Mesenchymal stem cell (in vitro differentiated cells and primary cell): ENCODE measurements at regions not wholly inside any gene's neighbourhood (a gene's known extent, or its start where the extent isn't known, plus 50 kb on each side); places are given as distances from the start of the nearest gene placed in this dataset.

Experiments
- DNase-seq: peaks from one replicate; pipeline ENCODE4 v3.0.0-alpha.2; 2013
- H2AFZ ChIP-seq: one replicate; pipeline ENCODE4 v1.6.1; 2013; ENCODE audit warnings: low read depth, mild to moderate bottlenecking, control low read depth, inconsistent platforms, low read length, moderate library complexity
- H2AK5ac ChIP-seq: 2 replicates; pipeline ENCODE4 v1.6.1; 2013; ENCODE audit warnings: low read length, moderate library complexity, mild to moderate bottlenecking, inconsistent platforms; ENCODE audit not compliant: severe bottlenecking
- H2BK120ac ChIP-seq: one replicate; pipeline ENCODE4 v1.6.1; 2013; ENCODE audit warnings: low read depth, mild to moderate bottlenecking, inconsistent platforms, low read length, moderate library complexity
- H2BK12ac ChIP-seq, 2 experiments: one replicate each; pipeline ENCODE4 v1.6.1; 2013; ENCODE audit warnings: inconsistent platforms in 2 of 2, low read length in 2 of 2, mild to moderate bottlenecking in 2 of 2, moderate library complexity in 2 of 2, control low read depth in 1 of 2
- H2BK15ac ChIP-seq: one replicate; pipeline ENCODE4 v1.6.1; 2013; ENCODE audit warnings: mild to moderate bottlenecking, low read depth, inconsistent platforms; ENCODE audit not compliant: poor library complexity, severe bottlenecking
- H2BK5ac ChIP-seq: 2 replicates; pipeline ENCODE4 v1.6.1; 2013; ENCODE audit warnings: low read depth, mild to moderate bottlenecking, low read length, control low read depth, inconsistent platforms; ENCODE audit not compliant: poor library complexity, severe bottlenecking
- H3K14ac ChIP-seq, 2 experiments: one replicate each; pipeline ENCODE4 v1.6.1; 2013; ENCODE audit warnings: inconsistent platforms in 2 of 2, low read length in 2 of 2, control low read depth in 1 of 2, mild to moderate bottlenecking in 1 of 2, moderate library complexity in 1 of 2
- H3K18ac ChIP-seq, 2 experiments: one replicate each; pipeline ENCODE4 v1.6.1; 2013; ENCODE audit warnings: inconsistent platforms in 2 of 2, low read length in 2 of 2, control low read depth in 1 of 2, low read depth in 1 of 2, mild to moderate bottlenecking in 1 of 2
- H3K23ac ChIP-seq, 2 experiments: one replicate each; pipeline ENCODE4 v1.6.1; 2013; ENCODE audit warnings: inconsistent platforms in 2 of 2, low read length in 2 of 2, mild to moderate bottlenecking in 2 of 2, moderate library complexity in 2 of 2, control low read depth in 1 of 2
- H3K27ac ChIP-seq: 2 replicates; pipeline ENCODE4 v1.5.1; 2013; ENCODE audit warnings: mild to moderate bottlenecking, moderate library complexity, low read length, control low read depth, inconsistent platforms; ENCODE audit not compliant: poor library complexity, severe bottlenecking
- H3K27me3 ChIP-seq, 2 experiments: 2 replicates each; pipeline versions ENCODE4 v1.6.1 to v1.7.0; 2013; ENCODE audit warnings: low read length in 2 of 2, mild to moderate bottlenecking in 2 of 2, moderate library complexity in 2 of 2, control low read depth in 1 of 2, inconsistent platforms in 1 of 2; ENCODE audit not compliant: control insufficient read depth in 1 of 2, insufficient read depth in 1 of 2
- H3K36me3 ChIP-seq, 2 experiments: 2 replicates each; pipeline versions ENCODE4 v1.6.1 to v1.7.0; 2013; ENCODE audit warnings: low read length in 2 of 2, control low read depth in 1 of 2, inconsistent platforms in 1 of 2, low read depth in 1 of 2, mild to moderate bottlenecking in 1 of 2; ENCODE audit not compliant: insufficient read depth in 2 of 2, control insufficient read depth in 1 of 2
- H3K4ac ChIP-seq, 2 experiments: one replicate each; pipeline ENCODE4 v1.6.1; 2013; ENCODE audit warnings: inconsistent platforms in 2 of 2, low read length in 2 of 2, mild to moderate bottlenecking in 2 of 2, moderate library complexity in 2 of 2, control low read depth in 1 of 2, low read depth in 1 of 2
- H3K4me1 ChIP-seq: 2 replicates; pipeline ENCODE4 v1.6.1; 2013; ENCODE audit warnings: low read depth, low read length, control low read depth; ENCODE audit not compliant: control insufficient read depth, insufficient read depth
- H3K4me2 ChIP-seq: 2 replicates; pipeline ENCODE4 v1.6.1; 2013; ENCODE audit warnings: low read length, mild to moderate bottlenecking, inconsistent platforms; ENCODE audit not compliant: poor library complexity, severe bottlenecking
- H3K4me3 ChIP-seq, 2 experiments: 2 replicates each; pipeline versions ENCODE4 v1.5.1 to v1.7.0; 2013; ENCODE audit warnings: low read length in 2 of 2, mild to moderate bottlenecking in 2 of 2, control low read depth in 1 of 2, low read depth in 1 of 2; ENCODE audit not compliant: insufficient read depth in 1 of 2
- H3K79me1 ChIP-seq: replicated peaks from 2 replicates; pipeline ENCODE4 v1.6.1; 2013; ENCODE audit warnings: mild to moderate bottlenecking, control low read depth, low read length, inconsistent platforms; ENCODE audit not compliant: poor library complexity, severe bottlenecking
- H3K9ac ChIP-seq: 2 replicates; pipeline ENCODE4 v1.7.0; 2013; ENCODE audit warnings: mild to moderate bottlenecking, low read length, moderate library complexity
- H3K9me3 ChIP-seq: 2 replicates; pipeline ENCODE4 v1.7.0; 2013; ENCODE audit warnings: mild to moderate bottlenecking, low read length; ENCODE audit not compliant: control insufficient read depth
- H4K8ac ChIP-seq: one replicate; pipeline ENCODE4 v1.6.1; 2013; ENCODE audit warnings: inconsistent platforms, mild to moderate bottlenecking, low read length, moderate library complexity
- H4K91ac ChIP-seq: one replicate; pipeline ENCODE4 v1.6.1; 2013; ENCODE audit warnings: mild to moderate bottlenecking, low read length, inconsistent platforms
- WGBS: methylation state at CpG from one replicate; pipeline ENCODE4 v1.1.7; 2013; ENCODE audit warnings: mixed read lengths; 5-methylcytosine and 5-hydroxymethylcytosine counted together

DNA sequence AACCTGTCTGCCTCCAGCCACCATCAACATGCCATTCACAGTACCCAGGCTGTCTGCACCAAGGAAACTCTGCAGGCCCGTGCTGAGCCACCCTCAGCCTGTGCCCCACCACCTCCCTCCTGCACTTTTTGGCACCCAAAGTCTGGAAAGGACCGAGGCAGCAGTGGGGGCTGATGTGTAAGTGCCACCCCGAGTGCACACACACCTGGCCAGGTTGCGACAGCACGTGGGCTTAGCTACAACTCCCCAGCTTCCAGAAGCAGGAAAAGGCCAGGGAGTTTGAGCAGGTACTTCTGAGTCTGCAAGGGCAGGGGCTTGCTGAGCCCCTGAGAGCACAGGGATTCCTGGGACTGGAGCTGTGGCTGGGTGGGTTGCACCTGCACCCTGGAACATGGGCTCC, 303.3 kb upstream of the OPRM1 start:
- 88% methylated on average over 5 of the region's 5 CpGs for WGBS
- Histone ChIP-seq H3K27ac (no peak overlapping the region), H2AK5ac (no peak overlapping the region), H3K4me3 (no peak overlapping the region), H2BK120ac (no peak overlapping the region), H2BK12ac (no peak overlapping the region), H3K36me3 (no peaks in the 10 kb centered on the region), H3K9me3 (peaks cover 6% of the 10 kb centered on the region), H3K27me3 (no peaks in the 10 kb centered on the region), H4K8ac (no peak overlapping the region), H3K4me2 (no peak overlapping the region), H3K4me1 (no peaks in the 10 kb centered on the region), H2BK5ac (no peak overlapping the region), H2AFZ (no peak overlapping the region), H3K79me1 (no peaks in the 10 kb centered on the region), H3K18ac (no peak overlapping the region), H2BK15ac (no peak overlapping the region), H4K91ac (no peak overlapping the region), H3K4ac (no peak overlapping the region), H3K14ac (no peak overlapping the region), H3K23ac (no peak overlapping the region), H3K9ac (no peak overlapping the region)
- DNase-seq = no peak

DNA sequence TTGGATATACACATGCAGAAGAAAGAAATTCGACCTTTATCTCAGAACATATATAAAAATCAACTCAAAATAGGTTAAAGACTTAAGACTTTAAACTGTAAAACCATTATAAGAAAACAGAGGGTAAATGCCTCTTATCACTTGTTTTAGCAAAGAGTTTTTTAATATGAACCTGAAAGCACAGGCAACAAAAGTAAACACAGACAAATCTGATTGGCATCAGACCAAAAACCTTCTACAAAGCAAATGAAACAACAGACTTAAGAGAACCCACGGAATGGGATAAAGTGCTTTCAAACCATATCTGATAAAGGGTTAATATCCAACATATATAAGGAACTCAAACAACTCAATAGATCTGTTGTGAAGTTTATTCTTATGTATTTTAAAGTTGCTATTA, 309.9 kb upstream of the OPRM1 start:
- Histone ChIP-seq H2BK120ac (no peak overlapping the region), H2BK15ac (no peak overlapping the region), H2BK12ac (no peak overlapping the region), H4K91ac (no peak overlapping the region), H3K9ac (no peak overlapping the region), H2AFZ (no peak overlapping the region), H3K4ac (no peak overlapping the region), H4K8ac (no peak overlapping the region), H3K14ac (no peak overlapping the region), H3K79me1 (no peaks in the 10 kb centered on the region), H3K23ac (no peak overlapping the region), H3K18ac (no peak overlapping the region), H3K4me3 (no peak overlapping the region), H3K4me2 (no peak overlapping the region), H3K9me3 (no peaks in the 10 kb centered on the region), H3K36me3 (no peaks in the 10 kb centered on the region), H3K27ac (no peak overlapping the region), H3K27me3 (no peaks in the 10 kb centered on the region), H2AK5ac (no peak overlapping the region), H3K4me1 (no peaks in the 10 kb centered on the region), H2BK5ac (no peak overlapping the region)
- no CpG with 5 or more reads among the region's 2 CpGs for WGBS
- peak; percentile 11 for DNase-seq

DNA sequence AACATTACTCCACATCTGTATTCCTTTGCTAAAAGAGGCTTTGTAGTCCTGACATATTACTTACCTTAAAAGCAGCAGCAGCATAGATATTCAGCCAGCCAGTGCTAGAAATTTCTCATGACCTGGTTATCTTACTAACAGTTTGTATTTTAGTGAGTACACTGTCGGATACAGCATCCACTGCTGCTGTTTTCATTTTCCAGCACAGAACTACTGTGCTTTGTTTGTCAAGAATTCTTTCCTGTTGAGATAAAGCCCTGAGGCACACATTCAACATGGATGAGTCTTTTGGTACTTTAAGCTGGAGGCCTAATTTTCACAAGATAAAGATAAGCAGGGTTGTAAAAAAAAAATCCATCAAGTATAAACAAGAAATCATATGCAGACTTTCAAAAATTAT, 311.2 kb upstream of the OPRM1 start:
- Histone ChIP-seq H2BK120ac (no peak overlapping the region), H3K18ac (no peak overlapping the region), H3K4me3 (no peak overlapping the region), H3K27me3 (no peaks in the 10 kb centered on the region), H3K23ac (no peak overlapping the region), H3K79me1 (no peaks in the 10 kb centered on the region), H2BK12ac (no peak overlapping the region), H2AFZ (no peak overlapping the region), H4K91ac (no peak overlapping the region), H3K27ac (no peak overlapping the region), H4K8ac (no peak overlapping the region), H3K9me3 (no peaks in the 10 kb centered on the region), H3K4me2 (no peak overlapping the region), H3K4me1 (no peaks in the 10 kb centered on the region), H2BK15ac (no peak overlapping the region), H3K4ac (no peak overlapping the region), H2AK5ac (no peak overlapping the region), H3K14ac (no peak overlapping the region), H2BK5ac (no peak overlapping the region), H3K9ac (no peak overlapping the region), H3K36me3 (no peaks in the 10 kb centered on the region)
- peak; percentile 59 for DNase-seq
- 0% methylated on average over 1 of the region's 1 CpG for WGBS

DNA sequence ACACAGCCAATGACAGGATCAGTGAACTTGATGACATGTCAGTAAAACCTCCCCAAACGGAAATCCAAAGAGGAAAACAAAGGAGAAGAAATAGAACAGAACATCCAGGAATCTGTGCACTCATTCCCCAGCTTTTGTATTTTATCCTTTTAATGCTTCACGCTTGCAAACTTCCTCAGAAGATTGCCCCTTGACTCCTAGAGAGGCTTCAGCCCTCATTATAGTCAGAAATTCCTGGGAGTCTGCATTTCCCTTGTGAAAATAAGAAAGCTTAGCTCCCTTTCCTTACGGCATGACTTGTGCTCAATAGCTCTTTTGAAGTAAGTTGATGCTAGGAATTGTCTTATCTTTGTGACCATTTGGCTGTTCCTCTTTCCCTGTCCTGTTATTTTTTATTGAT, 313.6 kb upstream of the OPRM1 start:
- H2BK15ac ChIP-seq = no peak overlapping the region
- H3K36me3 ChIP-seq = no peaks in the 10 kb centered on the region
- no peak overlapping the region for H3K23ac ChIP-seq
- no peak overlapping the region for H3K27ac ChIP-seq
- no peak overlapping the region for H3K4me3 ChIP-seq
- no peak overlapping the region for H2BK12ac ChIP-seq
- no peak overlapping the region for H4K91ac ChIP-seq
- H2AK5ac ChIP-seq = no peak overlapping the region
- no peak overlapping the region for H3K14ac ChIP-seq
- no peak overlapping the region for H2BK5ac ChIP-seq
- DNase-seq = no peak
- no peak overlapping the region for H3K4ac ChIP-seq
- H3K4me1 ChIP-seq = no peaks in the 10 kb centered on the region
- no peak overlapping the region for H3K18ac ChIP-seq
- H3K9ac ChIP-seq = no peak overlapping the region
- no peak overlapping the region for H3K4me2 ChIP-seq
- no peak overlapping the region for H2BK120ac ChIP-seq
- H3K9me3 ChIP-seq = peaks cover 3% of the 10 kb centered on the region
- WGBS = 54% methylated on average over 3 of the region's 3 CpGs
- H3K79me1 ChIP-seq = no peaks in the 10 kb centered on the region
- no peaks in the 10 kb centered on the region for H3K27me3 ChIP-seq
- H4K8ac ChIP-seq = no peak overlapping the region
- no peak overlapping the region for H2AFZ ChIP-seq
